CD14-positive monocyte (primary cell): ENCODE measurements at regions not wholly inside any gene's neighbourhood (a gene's known extent, or its start where the extent isn't known, plus 50 kb on each side); places are given as distances from the start of the nearest gene placed in this dataset.
"Not testable (repeated sequence)": the region's sequence is repeated elsewhere in the genome, so short reads cannot be mapped to it uniquely, and the experiment has no call there.

ENCODE experiments used
- DNase-seq, 3 donors: peaks; one replicate each; pipeline ENCODE4 v3.0.0-alpha.2; 2011 to 2022
- H2AFZ ChIP-seq: 2 replicates; pipeline ENCODE4 v1.6.0; 2012; ENCODE audit warnings: mild to moderate bottlenecking, low read depth, low read length, inconsistent platforms; ENCODE audit not compliant: insufficient read depth, poor library complexity, severe bottlenecking
- H3K27ac ChIP-seq, 2 donors: 1 replicate in 1 of 2; 2 replicates in 1 of 2; pipeline ENCODE4 v1.5.1; 2012 to 2013; ENCODE audit warnings: low read length in 2 of 2, control low read depth in 1 of 2, inconsistent platforms in 1 of 2, low read depth in 1 of 2, mild to moderate bottlenecking in 1 of 2
- H3K27me3 ChIP-seq, 2 donors: one replicate each; pipeline versions ENCODE4 v1.6.0 to v1.6.1; 2011 to 2013; ENCODE audit warnings: low read length in 2 of 2; ENCODE audit not compliant: control insufficient read depth in 2 of 2, insufficient read depth in 2 of 2
- H3K36me3 ChIP-seq, 2 donors: replicated peaks in 1 of 2; 1 replicate in 1 of 2; 2 replicates in 1 of 2; pipeline versions ENCODE4 v1.5.1 to v1.6.1; 2012 to 2013; ENCODE audit warnings: low read length in 2 of 2, control low read depth in 1 of 2, inconsistent platforms in 1 of 2, mild to moderate bottlenecking in 1 of 2; ENCODE audit not compliant: insufficient read depth in 2 of 2, control insufficient read depth in 1 of 2
- H3K4me1 ChIP-seq, 2 donors: 1 replicate in 1 of 2; 2 replicates in 1 of 2; pipeline versions ENCODE4 v1.5.1 to v1.6.1; 2012 to 2013; ENCODE audit warnings: low read length in 2 of 2, control low read depth in 1 of 2, inconsistent platforms in 1 of 2, mild to moderate bottlenecking in 1 of 2, moderate library complexity in 1 of 2; ENCODE audit not compliant: insufficient read depth in 2 of 2, control insufficient read depth in 1 of 2
- H3K4me2 ChIP-seq: replicated peaks from 2 replicates; pipeline ENCODE3; 2012; ENCODE audit warnings: low read length, moderate library complexity, mild to moderate bottlenecking; ENCODE audit not compliant: poor library complexity, severe bottlenecking; ENCODE audit errors: extremely low read depth
- H3K4me3 ChIP-seq, 3 experiments: fragments of 200-600 bp in 1 of 3; sonication (generic) in 1 of 3; replicated peaks in 1 of 3; 1 replicate in 2 of 3; 2 replicates in 1 of 3; pipeline ENCODE4 v1.5.1; 2011 to 2013; ENCODE audit warnings: low read length in 3 of 3, mild to moderate bottlenecking in 3 of 3, control low read depth in 2 of 3, low read depth in 2 of 3, inconsistent platforms in 1 of 3, moderate library complexity in 1 of 3
- H3K79me2 ChIP-seq: 2 replicates; pipeline ENCODE4 v1.6.0; 2012; ENCODE audit warnings: mild to moderate bottlenecking, control low read depth, inconsistent platforms, low read length, moderate library complexity; ENCODE audit not compliant: insufficient read depth
- H3K9ac ChIP-seq: 2 replicates; pipeline ENCODE4 v1.6.0; 2017; ENCODE audit warnings: low read length, mild to moderate bottlenecking; ENCODE audit not compliant: insufficient read depth, poor library complexity, severe bottlenecking
- H3K9me3 ChIP-seq, 2 donors: replicated peaks in 1 of 2; 1 replicate in 1 of 2; 2 replicates in 1 of 2; pipeline versions ENCODE4 v1.5.1 to v1.6.1; 2012 to 2013; ENCODE audit warnings: low read length in 2 of 2, control low read depth in 1 of 2; ENCODE audit not compliant: control insufficient read depth in 1 of 2, insufficient read depth in 1 of 2
- H4K20me1 ChIP-seq: 2 replicates; pipeline ENCODE4 v1.6.0; 2012; ENCODE audit warnings: mild to moderate bottlenecking, low read length, control low read depth, moderate library complexity; ENCODE audit not compliant: insufficient read depth
- H3K27ac Mint-ChIP-seq, 7 donors: one replicate each; pipeline ENCODE4 v1.8.0; 2020; ENCODE audit warnings: mild to moderate bottlenecking in 7 of 7, mixed read lengths in 7 of 7, moderate library complexity in 6 of 7, inconsistent platforms in 2 of 7
- H3K27me3 Mint-ChIP-seq, 3 donors: one replicate each; pipeline ENCODE4 v1.8.0; 2021 to 2022; ENCODE audit warnings: low read depth in 3 of 3, mild to moderate bottlenecking in 3 of 3, mixed read lengths in 3 of 3, moderate library complexity in 3 of 3, inconsistent platforms in 1 of 3
- H3K36me3 Mint-ChIP-seq, 2 donors: one replicate each; pipeline ENCODE4 v1.8.0; 2020; ENCODE audit warnings: mixed read lengths in 2 of 2, inconsistent platforms in 1 of 2, mild to moderate bottlenecking in 1 of 2
- H3K4me1 Mint-ChIP-seq: one replicate; pipeline ENCODE4 v1.8.0; 2020; ENCODE audit warnings: mild to moderate bottlenecking, mixed read lengths
- H3K4me3 Mint-ChIP-seq, 2 donors: one replicate each; pipeline ENCODE4 v1.8.0; 2020; ENCODE audit warnings: mild to moderate bottlenecking in 2 of 2, mixed read lengths in 2 of 2, moderate library complexity in 1 of 2
- H3K9me3 Mint-ChIP-seq, 7 donors: one replicate each; pipeline ENCODE4 v1.8.0; 2020 to 2022; ENCODE audit warnings: mixed read lengths in 7 of 7, mild to moderate bottlenecking in 6 of 7, moderate library complexity in 6 of 7, inconsistent platforms in 2 of 7
- CTCF ChIP-seq: fragments of 200-600 bp; IDR thresholded peaks from one replicate; pipeline ENCODE4 v1.8.0; 2022; ENCODE audit warnings: antibody characterized with exemption, mild to moderate bottlenecking
- WGBS: methylation state at CpG from one replicate; pipeline ENCODE4 v1.1.5; 2013; ENCODE audit warnings: missing lambda C conversion rate; ENCODE audit not compliant: insufficient coverage; 5-methylcytosine and 5-hydroxymethylcytosine counted together
- intact Hi-C, 2 donors: fragments of 100-400 bp; cut with micrococcal nuclease; formaldehyde crosslinking; loops; one replicate each; pipeline versions ENCODE4 v1.15.0 to v1.15.1; 2023

- Histone ChIP-seq H3K9me3 (no peaks in the 10 kb centered on the region), H3K4me3 (no peak overlapping the region), H3K36me3 (no peaks in the 10 kb centered on the region), H3K79me2 (no peaks in the 10 kb centered on the region), H3K27me3 (no peaks in the 10 kb centered on the region), H2AFZ (no peak overlapping the region), H4K20me1 (no peaks in the 10 kb centered on the region), H3K4me1 (peaks cover 9 to 10% of the 10 kb centered on the region in 2 donors), H3K27ac (no peak overlapping the region), H3K4me2 (no peak overlapping the region), H3K9ac (no peak overlapping the region)
- no peak for DNase-seq
- no peaks in the 10 kb centered on the region for H3K27me3 Mint-ChIP-seq
- TF ChIP-seq CTCF = no peak
- H3K4me1 Mint-ChIP-seq = peaks cover 11% of the 10 kb centered on the region
- no peaks in the 10 kb centered on the region for H3K36me3 Mint-ChIP-seq
- no peak overlapping the region for H3K27ac Mint-ChIP-seq
- intact Hi-C loops = no loop called here
- no peak overlapping the region for H3K4me3 Mint-ChIP-seq
- peaks cover 5 to 20% (median 12%) of the 10 kb centered on the region in 7 donors for H3K9me3 Mint-ChIP-seq
These were observed 508.4 kb upstream of the MIR17HG start for GRCh38 chr13:90839061-90839460.

GRCh38 chr13:90846936-90847335, 500.6 kb upstream of the MIR17HG start:
- no peaks in the 10 kb centered on the region for H3K4me1 Mint-ChIP-seq
- TF ChIP-seq CTCF = no peak
- DNase-seq = no peak
- H3K36me3 Mint-ChIP-seq = no peaks in the 10 kb centered on the region
- H3K4me1 ChIP-seq = peaks cover 0 to 5% of the 10 kb centered on the region in 2 donors
- no peaks in the 10 kb centered on the region for H3K9me3 ChIP-seq
- no CpG with 5 or more reads among the region's 1 CpG for WGBS
- no peak overlapping the region for H3K27ac ChIP-seq
- intact Hi-C loops = no loop called here
- no peaks in the 10 kb centered on the region for H3K36me3 ChIP-seq
- no peak overlapping the region for H3K4me2 ChIP-seq
- no peaks in the 10 kb centered on the region for H3K79me2 ChIP-seq
- no peak overlapping the region for H2AFZ ChIP-seq
- H3K4me3 Mint-ChIP-seq = no peak overlapping the region
- no peak overlapping the region for H3K9ac ChIP-seq
- H3K27me3 ChIP-seq = no peaks in the 10 kb centered on the region
- H3K27me3 Mint-ChIP-seq = no peaks in the 10 kb centered on the region
- peaks cover 9 to 26% (median 14%) of the 10 kb centered on the region in 7 donors for H3K9me3 Mint-ChIP-seq
- H3K4me3 ChIP-seq = no peak overlapping the region
- no peak overlapping the region for H3K27ac Mint-ChIP-seq
- H4K20me1 ChIP-seq = no peaks in the 10 kb centered on the region

DNA sequence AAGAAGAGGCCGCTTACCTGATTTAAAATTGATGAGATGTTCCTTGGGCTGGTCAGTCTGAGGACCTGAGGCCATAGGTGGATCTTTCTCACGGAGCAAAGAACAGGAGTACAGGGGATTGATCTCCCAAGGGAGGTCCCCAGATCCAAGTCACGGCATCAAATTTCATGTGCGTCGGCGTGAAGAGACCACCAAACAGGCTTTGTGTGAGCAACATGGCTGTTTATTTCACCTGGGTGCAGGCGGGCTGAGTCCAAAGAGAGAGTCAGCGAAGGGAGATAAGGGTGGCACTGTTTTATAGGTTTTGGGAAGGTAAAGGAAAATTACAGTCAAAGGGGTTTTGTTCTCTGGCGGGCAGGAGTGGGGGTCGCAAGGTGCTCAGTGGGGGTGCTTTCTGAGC, 493.8 kb upstream of the MIR17HG start:
- Mint-ChIP-seq H3K27ac (peak overlapping the region in 3 of 7 donors; percentile 42 to 58 (median 58)), H3K4me3 (peak overlapping the region in 1 of 2 donors; percentile 66), H3K9me3 (peaks cover 4 to 24% (median 16%) of the 10 kb centered on the region in 7 donors)
- H3K27me3 Mint-ChIP-seq, H3K27me3 ChIP-seq, H4K20me1 ChIP-seq, H3K36me3 Mint-ChIP-seq, H3K79me2 ChIP-seq, H3K9ac ChIP-seq, H3K4me2 ChIP-seq, DNase-seq, H3K36me3 ChIP-seq, H3K4me3 ChIP-seq, H3K27ac ChIP-seq, H3K4me1 ChIP-seq, H3K4me1 Mint-ChIP-seq, H3K9me3 ChIP-seq, intact Hi-C loops, H2AFZ ChIP-seq: not testable (repeated sequence)
- WGBS = 97% methylated on average over 5 of the region's 10 CpGs
